K562 (cell line): ENCODE measurements at regions not wholly inside any gene's neighbourhood (a gene's known extent, or its start where the extent isn't known, plus 50 kb on each side); places are given as distances from the start of the nearest gene placed in this dataset.

Experiments used
- ATAC-seq: fragments of 200-7000 bp; cut with Tn5 transposase; 3 replicates; pipeline ENCODE4 v1.9.1; 2020; ENCODE audit warnings: moderate library complexity
- BruUV-seq: library from RNA; stranded (reverse); fragments of 400-500 nt; replicated peaks from 2 replicates; lab custom pipeline; 2021; lab: Mats Ljungman, UMichigan
- CTCF ChIA-PET: fragments of 300-600 bp; formaldehyde crosslinking; extraction: SDS; loops from one replicate; lab custom pipeline; 2021; ENCODE audit warnings: low intra/inter-chr PET ratio; lab: Yijun Ruan, JAX
- POLR2A ChIA-PET: fragments of 300-600, 350-650 bp; sonication (Branson Sonifier 250); formaldehyde crosslinking; extraction: SDS; loops from one replicate; lab custom pipeline; 2021; ENCODE audit warnings: antibody characterized with exemption, inconsistent platforms; lab: Yijun Ruan, JAX
- DNase-seq, 4 experiments: peaks; one replicate each; pipeline versions ENCODE4 v3.0.0 to v3.0.0-alpha.2; 2011 to 2018; ENCODE audit warnings: low spot score in 3 of 4, mixed read lengths in 3 of 4; ENCODE audit errors: extremely low read depth in 1 of 4
- FAIRE-seq: peaks from 2 replicates; lab custom pipeline; 2011; peaks lifted over from hg19 to GRCh38; lab: Jason Lieb, UNC
- H2AFZ ChIP-seq: 2 replicates; pipeline ENCODE4 v1.6.0; 2011; ENCODE audit warnings: low read depth, low read length, control low read depth, inconsistent platforms
- H3K27ac ChIP-seq: fragments of 200-600 bp; 3 replicates; pipeline ENCODE4 v1.8.0; 2011; ENCODE audit warnings: low read depth, mild to moderate bottlenecking, control low read depth, inconsistent platforms, low read length, moderate library complexity, mixed read lengths; ENCODE audit errors: extremely low read depth
- H3K27me3 ChIP-seq, 2 experiments: fragments of 300-600 bp in 1 of 2; 2 replicates in 1 of 2; 3 replicates in 1 of 2; pipeline versions ENCODE4 v1.6.0 to v1.8.0; 2011; ENCODE audit warnings: inconsistent platforms in 2 of 2, low read length in 2 of 2, mild to moderate bottlenecking in 1 of 2, mixed read lengths in 1 of 2, moderate library complexity in 1 of 2; ENCODE audit not compliant: control insufficient read depth in 2 of 2, insufficient read depth in 2 of 2
- H3K36me3 ChIP-seq: fragments of 300-600 bp; 3 replicates; pipeline ENCODE4 v1.8.0; 2011; ENCODE audit warnings: mild to moderate bottlenecking, low read length, inconsistent platforms; ENCODE audit not compliant: control insufficient read depth, insufficient read depth
- H3K4me1 ChIP-seq, 2 experiments: fragments of 200-600 bp in 1 of 2; replicated peaks in 1 of 2; 2 replicates in 1 of 2; 3 replicates in 1 of 2; pipeline versions ENCODE4 v1.5.1 to v1.8.0; 2011; ENCODE audit warnings: inconsistent platforms in 2 of 2, low read length in 2 of 2, mild to moderate bottlenecking in 1 of 2, mixed read lengths in 1 of 2, moderate library complexity in 1 of 2; ENCODE audit not compliant: control insufficient read depth in 2 of 2, insufficient read depth in 2 of 2
- H3K4me2 ChIP-seq: 2 replicates; pipeline ENCODE4 v1.6.1; 2011; ENCODE audit warnings: low read length, control low read depth, inconsistent platforms, mixed read lengths; ENCODE audit not compliant: insufficient read depth
- H3K4me3 ChIP-seq: fragments of 200-600 bp; sonication (generic), shearing (Covaris generic); 2 replicates; pipeline ENCODE4 v1.5.1; 2016; ENCODE audit warnings: control low read depth, inconsistent platforms
- H3K79me2 ChIP-seq: fragments of 200-600 bp; 3 replicates; pipeline ENCODE4 v1.8.0; 2011; ENCODE audit warnings: low read length, inconsistent platforms; ENCODE audit not compliant: control insufficient read depth, insufficient read depth
- H3K9ac ChIP-seq, 2 experiments: 2 replicates each; pipeline versions ENCODE4 v1.6.0 to v1.6.1; 2011; ENCODE audit warnings: low read depth in 2 of 2, low read length in 2 of 2, control low read depth in 1 of 2, inconsistent platforms in 1 of 2, mild to moderate bottlenecking in 1 of 2, mixed read lengths in 1 of 2; ENCODE audit not compliant: insufficient read depth in 1 of 2
- H3K9me1 ChIP-seq: one replicate; pipeline ENCODE4 v1.6.0; 2011; ENCODE audit warnings: inconsistent platforms, mild to moderate bottlenecking, low read length, moderate library complexity; ENCODE audit not compliant: control insufficient read depth, insufficient read depth
- H3K9me3 ChIP-seq: replicated peaks from 2 replicates; pipeline ENCODE4 v1.5.1; 2011; ENCODE audit warnings: low read depth, low read length, inconsistent platforms; ENCODE audit not compliant: control insufficient read depth, insufficient read depth
- H4K20me1 ChIP-seq: replicated peaks from 2 replicates; pipeline ENCODE4 v1.6.1; 2011; ENCODE audit warnings: low read length, inconsistent platforms, mixed read lengths; ENCODE audit not compliant: control insufficient read depth, insufficient read depth
- CREB3L1 ChIP-seq: fragments of 450-650 bp; IDR thresholded peaks from 2 replicates; pipeline ENCODE4 v1.6.1; 2014; ENCODE audit warnings: low read depth, mild to moderate bottlenecking, moderate library complexity, borderline replicate concordance
- MTA3 ChIP-seq: fragments of 450-650 bp; formaldehyde crosslinking; IDR thresholded peaks from 2 replicates; pipeline ENCODE4 v1.6.1; 2017; ENCODE audit warnings: mild to moderate bottlenecking, borderline replicate concordance
- NUFIP1 ChIP-seq: fragments of 450-650 bp; IDR thresholded peaks from 2 replicates; pipeline ENCODE4 v1.6.1; 2018; ENCODE audit not compliant: partially characterized antibody
- PHF21A ChIP-seq: fragments of 450-650 bp; IDR thresholded peaks from 2 replicates; pipeline ENCODE4 v1.6.1; 2017; ENCODE audit warnings: low read depth, borderline replicate concordance
- ZNF133 ChIP-seq: fragments of 250-450 bp; sonication (Bioruptor Pico); IDR thresholded peaks from 2 replicates; pipeline ENCODE4 v1.4.0; 2020; ENCODE audit warnings: mild to moderate bottlenecking
- ZNF197 ChIP-seq: fragments of 200-800 bp; sonication (Bioruptor generic); IDR thresholded peaks from 2 replicates; pipeline ENCODE4 v1.6.1; 2016; ENCODE audit warnings: low read depth, missing genetic modification characterization, missing compliant biosample characterization
- ZNF655 ChIP-seq: fragments of 250-450 bp; sonication (Bioruptor Pico); IDR thresholded peaks from 2 replicates; pipeline ENCODE4 v1.5.0; 2021
- ZNF695 ChIP-seq: fragments of 450-650 bp; formaldehyde crosslinking; IDR thresholded peaks from 2 replicates; pipeline ENCODE4 v1.4.0; 2020; ENCODE audit warnings: mild to moderate bottlenecking, moderate library complexity
- WGBS: fragments of 100-300 bp; shearing (Covaris generic); methylation state at CpG from one replicate; pipeline ENCODE4 v1.1.6; 2016; ENCODE audit warnings: low coverage, mixed read lengths; ENCODE audit not compliant: insufficient coverage; ENCODE audit errors: missing lambda C conversion rate; 5-methylcytosine and 5-hydroxymethylcytosine counted together
- in situ Hi-C: fragments of 300-500 bp; cut with MboI; formaldehyde crosslinking; loops from 4 replicates; pipeline ENCODE4 v1.15.0; 2018; ENCODE audit warnings: inconsistent platforms, mixed read lengths
- intact Hi-C: fragments of 100-400 bp; cut with micrococcal nuclease; formaldehyde crosslinking; loops from 2 replicates; pipeline ENCODE4 v1.14.2; 2022
- TF ChIP-seq, protein P1 (sequence below), 2 experiments: fragments of 200-800 bp in 1 of 2; sonication (Bioruptor generic) in 1 of 2; sonication (generic) in 1 of 2; formaldehyde crosslinking in 1 of 2; IDR thresholded peaks in 1 of 2; conservative IDR thresholded peaks in 1 of 2; 2 replicates each; pipeline versions ENCODE4 v1.5.0 to v1.6.1; 2016 to 2020; ENCODE audit warnings: missing compliant biosample characterization in 1 of 2, missing genetic modification characterization in 1 of 2, missing genetic modification reagents in 1 of 2

- no peak overlapping the region for H2AFZ ChIP-seq
- H4K20me1 ChIP-seq: no peaks in the 10 kb centered on the region
- no peak overlapping the region for H3K4me2 ChIP-seq
- WGBS: 0% methylated on average over 4 of the region's 4 CpGs
- H3K9me3 ChIP-seq: no peaks in the 10 kb centered on the region; the same call in 1 of the 2 replicates
- no peak for FAIRE-seq
- intact Hi-C loops: no loop called here
- no peaks in the 10 kb centered on the region for H3K36me3 ChIP-seq
- no peaks in the 10 kb centered on the region for H3K79me2 ChIP-seq
- H3K27me3 ChIP-seq: no peaks in the 10 kb centered on the region
- H3K9me1 ChIP-seq: no peaks in the 10 kb centered on the region
- no peak overlapping the region for H3K4me3 ChIP-seq
- H3K27ac ChIP-seq: no peak overlapping the region
- BruUV-seq: no TSS peak
- CTCF ChIA-PET: no interaction called here
- no peak for ATAC-seq
- H3K9ac ChIP-seq: no peak overlapping the region
- POLR2A ChIA-PET: no interaction called here
- in situ Hi-C loops: no loop called here
- no peaks in the 10 kb centered on the region for H3K4me1 ChIP-seq
- TF ChIP-seq ZNF133 (CRISPR knock-in tag) (no peak), ZNF197 (CRISPR knock-in tag) (no peak), PHF21A (no peak), NUFIP1 (no peak), ZNF655 (CRISPR knock-in tag) (no peak), ZNF695 (CRISPR knock-in tag) (no peak), MTA3 (no peak), CREB3L1 (no peak)
- TF ChIP-seq, protein P1, sequence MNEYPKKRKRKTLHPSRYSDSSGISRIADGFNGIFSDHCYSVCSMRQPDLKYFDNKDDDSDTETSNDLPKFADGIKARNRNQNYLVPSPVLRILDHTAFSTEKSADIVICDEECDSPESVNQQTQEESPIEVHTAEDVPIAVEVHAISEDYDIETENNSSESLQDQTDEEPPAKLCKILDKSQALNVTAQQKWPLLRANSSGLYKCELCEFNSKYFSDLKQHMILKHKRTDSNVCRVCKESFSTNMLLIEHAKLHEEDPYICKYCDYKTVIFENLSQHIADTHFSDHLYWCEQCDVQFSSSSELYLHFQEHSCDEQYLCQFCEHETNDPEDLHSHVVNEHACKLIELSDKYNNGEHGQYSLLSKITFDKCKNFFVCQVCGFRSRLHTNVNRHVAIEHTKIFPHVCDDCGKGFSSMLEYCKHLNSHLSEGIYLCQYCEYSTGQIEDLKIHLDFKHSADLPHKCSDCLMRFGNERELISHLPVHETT (CRISPR knock-in tag; conservative IDR thresholded peaks at IDR 0.05 in 1 of 2, IDR thresholded peaks at IDR 0.05 in 1 of 2): no peak
- DNase-seq: no peak
These were observed 580.6 kb downstream of the TFAP2A start for GRCh38 chr6:9834233-9834632.
